ENCODE measurements at regions not wholly inside any gene's neighbourhood (a gene's known extent, or its start where the extent isn't known, plus 50 kb on each side); places are given as distances from the start of the nearest gene placed in this dataset.
A peak's percentile ranks its signal among the peaks of the same experiment; 100 is the strongest.
"Not testable (repeated sequence)": the region's sequence is repeated elsewhere in the genome, so short reads cannot be mapped to it uniquely, and the experiment has no call there.

DNA sequence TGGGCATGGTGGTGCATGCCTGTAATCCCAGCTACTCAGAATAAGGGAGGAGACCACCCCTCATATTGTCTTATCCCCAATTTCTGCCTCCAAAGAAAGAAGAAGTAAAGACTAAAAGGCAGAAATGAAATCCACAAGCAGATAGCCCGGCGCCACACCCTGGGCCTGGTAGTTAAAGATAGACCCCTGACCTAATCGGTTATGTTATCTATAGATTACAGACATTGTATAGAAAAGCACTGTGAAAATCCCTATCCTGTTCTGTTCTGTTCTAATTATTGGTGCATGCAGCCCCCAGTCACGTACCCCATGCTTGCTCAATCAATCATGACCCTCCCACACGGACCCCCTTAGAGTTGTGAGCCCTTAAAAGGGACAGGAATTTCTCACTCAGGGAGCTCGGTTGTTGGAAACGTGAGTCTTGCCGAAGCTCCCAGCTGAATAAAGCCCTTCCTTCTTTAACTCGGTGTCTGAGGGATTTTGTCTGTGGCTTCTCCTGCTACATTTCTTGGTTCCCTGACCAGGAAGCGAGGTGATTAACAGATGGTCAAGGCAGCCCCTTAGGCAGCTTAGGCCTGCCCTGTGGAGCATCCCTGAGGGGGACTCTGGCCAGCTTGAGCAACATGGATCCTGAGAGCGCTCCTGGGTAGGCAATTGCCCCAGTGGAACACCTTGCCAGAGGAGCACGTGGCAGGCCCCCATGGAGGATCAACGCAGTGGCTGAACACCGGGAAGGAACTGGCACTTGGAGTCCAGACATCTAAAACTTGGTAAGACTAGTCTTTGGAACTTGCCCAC is 188.7 kb upstream of the NDUFV2 start:
- DNase-seq (ENCODE audit: low spot score): not testable (repeated sequence)

DNA sequence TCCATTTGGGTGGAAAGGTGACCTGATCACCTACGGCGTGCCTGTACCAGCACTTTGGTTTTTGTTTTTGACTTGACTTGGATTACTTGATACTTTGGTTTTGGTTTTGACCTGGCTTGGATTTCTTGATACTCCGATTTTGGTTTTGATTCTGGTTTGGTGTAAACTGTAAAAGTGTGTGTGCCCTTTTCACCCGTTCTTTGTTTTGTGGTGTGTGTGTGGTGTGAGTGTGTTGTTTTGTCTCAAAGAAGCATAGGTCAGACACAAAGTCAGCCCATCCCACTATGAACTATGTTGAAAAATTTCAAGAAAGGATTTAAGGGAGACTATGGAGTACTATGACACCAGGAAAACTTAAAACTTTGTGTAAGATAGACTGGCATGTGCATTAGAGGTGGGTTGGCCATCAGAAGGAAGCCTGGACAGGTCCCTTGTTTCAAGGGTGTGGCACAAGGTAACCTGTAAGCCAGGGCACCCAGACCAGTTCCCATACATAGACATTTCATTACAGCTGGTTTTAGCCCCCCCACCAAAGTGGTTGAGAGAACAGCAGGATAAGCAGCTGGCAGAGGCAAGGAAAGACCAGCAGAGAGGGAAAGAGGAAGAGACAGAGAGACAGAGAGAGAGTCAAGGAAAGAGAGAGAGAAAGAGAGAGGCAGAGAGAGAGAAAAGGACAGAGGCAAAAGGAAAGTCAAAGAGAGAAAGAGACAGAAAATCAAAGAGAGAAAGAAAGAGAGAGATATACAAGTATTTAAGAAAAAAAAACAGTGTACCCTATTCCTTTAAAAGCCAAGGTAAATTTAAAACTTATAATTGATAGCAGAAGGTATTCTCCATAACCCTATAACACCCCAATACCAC is 187.9 kb upstream of the NDUFV2 start:
- not testable (repeated sequence) for DNase-seq (ENCODE audit: low spot score)

DNA sequence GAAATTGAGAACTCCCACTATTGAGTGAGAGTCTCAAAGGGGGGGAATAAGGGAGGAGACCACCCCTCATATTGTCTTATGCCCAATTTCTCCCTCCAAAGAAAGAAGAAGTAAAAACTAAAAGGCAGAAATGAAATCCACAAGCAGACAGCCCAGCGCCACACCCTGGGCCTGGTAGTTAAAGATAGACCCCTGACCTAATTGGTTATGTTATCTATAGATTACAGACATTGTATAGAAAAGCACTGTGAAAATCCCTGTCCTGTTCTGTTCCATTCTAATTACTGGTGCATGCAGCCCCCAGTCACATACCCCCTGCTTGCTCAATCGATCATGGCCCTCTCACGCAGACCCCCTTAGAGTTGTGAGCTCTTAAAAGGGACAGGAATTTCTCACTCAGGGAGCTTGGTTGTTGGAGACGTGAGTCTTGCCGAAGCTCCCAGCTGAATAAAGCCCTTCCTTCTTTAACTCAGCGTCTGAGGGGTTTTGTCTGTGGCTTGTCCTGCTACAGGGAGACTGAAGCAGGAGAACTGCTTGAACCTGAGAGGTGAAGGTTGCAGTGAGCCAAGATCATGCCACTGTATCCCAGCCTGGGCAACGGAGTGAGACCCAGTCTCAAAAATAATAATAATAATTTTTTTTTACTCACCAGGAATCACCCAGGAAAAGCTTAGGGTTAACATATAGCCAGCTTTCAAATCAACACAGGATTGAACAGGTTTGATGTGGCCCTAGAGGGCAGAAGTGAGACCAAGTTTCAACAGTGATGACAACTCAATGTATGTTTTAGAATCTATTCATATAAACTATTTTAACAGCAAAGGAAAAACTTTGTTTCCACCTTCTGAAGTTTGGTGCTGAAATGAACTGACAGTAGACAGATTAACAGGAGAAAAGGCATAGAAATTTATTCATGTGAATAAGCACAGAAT is 181.4 kb upstream of the NDUFV2 start:
- DNase-seq (ENCODE audit: low spot score): not testable (repeated sequence)

DNA sequence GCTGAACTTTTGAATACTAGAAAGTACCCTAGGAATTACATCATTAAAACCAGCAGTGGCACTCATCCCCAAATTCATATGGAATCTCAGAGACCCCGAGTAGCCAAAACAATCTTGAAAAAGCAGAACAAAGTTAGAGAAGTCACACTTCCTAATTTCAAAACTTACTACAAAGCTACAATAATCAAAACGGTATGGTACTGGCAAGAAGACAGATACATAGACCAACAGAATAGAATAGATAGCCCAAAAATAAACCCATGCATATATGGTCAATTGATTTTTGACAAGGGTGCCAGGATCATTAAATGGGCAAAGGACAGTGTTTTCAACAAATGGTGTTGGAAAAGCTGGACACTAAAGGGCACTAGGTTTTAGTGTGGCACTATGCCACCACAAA is 176.0 kb upstream of the NDUFV2 start:
- DNase-seq (ENCODE audit: low spot score): no peak

DNA sequence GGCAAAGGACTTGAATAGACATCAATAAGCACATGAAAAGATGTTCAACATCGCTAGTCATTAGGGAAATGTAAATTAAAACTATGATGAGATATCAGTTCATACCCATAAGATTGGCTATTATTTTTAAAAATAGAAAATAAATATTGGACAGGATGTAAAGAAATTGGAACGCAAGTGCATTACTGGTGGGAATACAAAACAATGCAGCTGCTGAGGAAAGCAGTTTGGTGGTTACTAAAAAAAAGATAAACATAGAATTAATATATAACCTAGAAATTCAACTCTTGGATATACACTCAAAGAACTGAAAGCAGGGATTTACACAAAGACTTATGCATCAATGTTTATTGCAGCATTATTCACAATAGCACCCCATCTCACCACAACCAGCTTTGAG is 174.5 kb upstream of the NDUFV2 start:
- no peak for DNase-seq (ENCODE audit: low spot score)

DNA sequence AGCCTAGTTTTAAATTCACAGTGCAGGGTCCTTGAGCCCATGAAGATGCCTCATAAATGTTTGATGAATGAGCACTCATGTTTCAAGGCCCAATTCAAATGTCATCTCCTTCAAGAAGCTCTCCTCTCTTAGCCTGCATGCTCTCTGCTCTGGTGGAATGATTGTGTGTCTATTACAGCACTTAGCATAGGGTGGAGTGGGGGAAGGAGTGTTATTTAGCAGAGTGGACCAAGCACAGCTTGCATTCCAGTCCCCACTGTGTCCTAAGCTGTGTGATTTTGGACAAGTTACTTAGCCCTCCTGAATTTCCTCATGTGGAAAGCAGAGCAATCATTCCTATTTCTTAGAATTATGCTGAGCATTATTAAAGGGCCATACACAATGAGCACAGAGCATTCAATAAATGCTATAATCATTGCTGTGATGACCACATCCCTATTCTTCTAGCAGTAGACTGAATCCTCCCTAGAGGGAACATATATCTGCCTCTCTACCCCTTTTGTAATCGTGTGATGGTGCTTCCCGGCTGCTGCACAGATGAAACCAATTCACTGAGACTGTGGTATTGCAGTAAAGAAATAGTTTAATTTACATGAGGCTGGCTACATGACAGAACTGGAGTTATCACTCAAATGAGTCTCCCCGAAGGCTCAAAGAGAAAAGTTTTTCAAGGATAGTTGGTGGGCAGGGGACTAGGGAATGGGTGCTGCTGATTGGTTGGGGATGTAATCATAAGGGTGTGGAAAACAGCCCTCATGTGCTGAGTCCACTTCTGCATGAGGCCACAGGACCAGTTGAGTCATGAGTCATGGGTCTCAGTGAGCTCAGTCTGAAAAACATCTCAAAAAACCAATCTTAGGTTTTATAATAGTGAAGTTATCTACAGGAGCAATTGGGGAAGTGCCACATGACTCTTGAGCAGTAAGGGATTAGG is 173.4 kb upstream of the NDUFV2 start:
- DNase-seq (ENCODE audit: low spot score): no peak

DNA sequence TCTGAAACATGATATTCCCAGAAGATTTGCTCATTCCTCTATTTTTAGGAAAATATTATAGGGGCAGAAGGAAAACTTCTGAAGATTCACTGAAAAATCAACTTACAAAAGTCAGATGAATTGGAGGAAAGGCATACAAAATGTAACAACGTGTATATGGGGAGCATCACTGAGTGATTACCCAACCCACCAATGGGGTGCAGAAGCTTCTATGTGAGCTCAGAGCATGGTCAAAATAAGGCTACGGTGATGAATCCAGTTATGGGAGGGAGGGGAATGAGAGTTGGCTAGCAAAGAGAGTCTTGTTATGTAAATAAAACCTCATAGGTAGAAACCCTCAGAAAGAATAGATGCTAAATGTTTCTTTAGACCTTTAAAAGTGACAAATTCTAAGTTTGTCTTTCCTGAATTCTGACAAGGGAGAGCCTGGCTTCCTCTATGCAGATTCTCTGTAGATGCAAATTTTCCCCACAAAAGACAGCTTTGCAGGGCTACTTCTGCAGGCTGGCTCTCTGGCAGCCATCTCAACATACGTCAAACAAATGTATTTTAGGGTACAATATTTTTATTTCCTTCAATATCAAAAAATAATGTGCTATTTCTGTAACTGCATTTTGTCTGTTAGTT is 171.4 kb upstream of the NDUFV2 start:
- DNase-seq (ENCODE audit: low spot score): no peak

DNA sequence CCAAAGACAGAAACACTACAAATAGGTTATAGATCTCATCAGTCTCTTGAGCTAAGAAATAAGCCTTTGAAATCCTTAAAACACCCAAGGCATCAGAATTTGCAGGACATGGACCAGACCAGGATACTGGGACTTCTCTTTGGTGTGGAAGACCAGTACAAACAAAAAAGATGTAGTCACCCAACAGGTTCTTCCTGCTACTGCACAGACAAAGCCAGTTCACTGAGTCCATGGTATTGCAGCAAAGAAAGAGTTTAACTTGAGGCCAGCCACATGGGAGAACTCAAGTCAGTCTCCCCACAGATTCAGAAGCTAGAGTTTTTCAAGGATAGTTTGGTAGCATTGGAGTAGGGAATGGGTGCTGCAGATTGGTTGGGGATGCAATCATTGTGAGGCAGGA is 169.6 kb upstream of the NDUFV2 start:
- DNase-seq (ENCODE audit: low spot score): no peak

DNA sequence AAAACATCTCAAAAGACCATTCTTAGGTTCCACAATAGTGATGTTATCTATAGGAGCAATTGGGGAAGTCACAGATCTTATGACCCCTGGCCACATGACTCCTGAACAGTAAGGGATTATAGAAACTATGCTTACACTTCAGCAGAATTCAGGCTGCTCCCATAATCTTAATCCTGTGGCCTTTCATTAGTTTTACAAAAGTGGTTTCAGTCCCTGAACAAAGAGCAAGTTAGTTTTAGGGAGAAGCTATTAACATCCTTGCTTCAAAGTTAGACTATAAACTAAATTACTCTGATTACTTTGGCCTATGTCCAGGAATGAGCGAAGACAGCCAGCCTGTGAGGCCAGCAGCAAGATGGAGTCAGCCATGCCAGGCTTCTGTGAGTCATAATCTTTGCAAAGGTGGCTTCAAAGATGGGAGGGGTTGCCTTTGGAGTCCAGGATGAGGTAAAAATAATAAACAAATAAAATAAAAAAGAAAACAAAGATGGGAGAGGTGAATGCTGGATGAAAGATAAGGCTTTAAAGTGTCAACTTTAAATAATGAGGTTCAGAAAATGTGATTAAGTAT is 168.7 kb upstream of the NDUFV2 start:
- no peak for DNase-seq (ENCODE audit: low spot score)

DNA sequence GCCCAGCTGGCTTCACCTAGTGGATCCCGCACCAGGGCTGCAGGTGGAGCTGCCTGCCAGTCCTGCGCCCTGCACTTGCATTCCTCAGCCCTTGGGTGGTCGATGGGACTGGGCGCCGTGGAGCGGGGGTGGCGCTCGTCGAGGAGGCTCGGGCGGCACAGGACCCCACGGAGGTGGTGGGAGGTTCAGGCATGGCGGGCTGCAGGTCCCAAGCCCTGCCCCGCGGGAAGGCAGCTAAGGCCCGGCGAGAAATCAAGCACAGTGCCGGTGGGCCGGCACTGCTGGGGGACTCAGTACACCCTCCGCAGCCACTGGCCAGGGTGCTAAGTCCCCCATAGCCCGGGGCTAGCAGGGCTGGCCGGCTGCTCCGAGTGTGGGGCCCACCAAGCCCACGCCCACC is 167.2 kb upstream of the NDUFV2 start:
- not testable (repeated sequence) for DNase-seq (ENCODE audit: low spot score)

DNA sequence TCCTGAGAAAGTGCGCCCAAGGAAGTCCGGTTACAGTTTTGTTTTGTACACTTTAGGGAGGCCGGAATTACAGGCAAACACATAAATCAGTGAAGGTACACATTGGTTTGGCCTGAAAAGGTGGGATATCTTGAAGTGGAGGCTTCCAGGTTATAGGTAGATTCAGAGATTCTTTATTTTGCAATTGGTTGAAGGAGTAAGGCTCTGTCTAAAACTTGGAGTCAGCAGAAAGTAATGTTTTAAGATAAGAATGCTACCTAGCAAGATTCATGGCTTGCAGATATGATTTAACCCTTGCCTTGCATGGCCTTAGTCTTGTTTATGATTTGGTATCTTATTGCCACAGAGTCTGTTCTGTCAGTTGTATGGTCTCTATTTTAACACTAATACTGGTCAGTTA is 165.9 kb upstream of the NDUFV2 start:
- DNase-seq (ENCODE audit: low spot score): no peak

DNA sequence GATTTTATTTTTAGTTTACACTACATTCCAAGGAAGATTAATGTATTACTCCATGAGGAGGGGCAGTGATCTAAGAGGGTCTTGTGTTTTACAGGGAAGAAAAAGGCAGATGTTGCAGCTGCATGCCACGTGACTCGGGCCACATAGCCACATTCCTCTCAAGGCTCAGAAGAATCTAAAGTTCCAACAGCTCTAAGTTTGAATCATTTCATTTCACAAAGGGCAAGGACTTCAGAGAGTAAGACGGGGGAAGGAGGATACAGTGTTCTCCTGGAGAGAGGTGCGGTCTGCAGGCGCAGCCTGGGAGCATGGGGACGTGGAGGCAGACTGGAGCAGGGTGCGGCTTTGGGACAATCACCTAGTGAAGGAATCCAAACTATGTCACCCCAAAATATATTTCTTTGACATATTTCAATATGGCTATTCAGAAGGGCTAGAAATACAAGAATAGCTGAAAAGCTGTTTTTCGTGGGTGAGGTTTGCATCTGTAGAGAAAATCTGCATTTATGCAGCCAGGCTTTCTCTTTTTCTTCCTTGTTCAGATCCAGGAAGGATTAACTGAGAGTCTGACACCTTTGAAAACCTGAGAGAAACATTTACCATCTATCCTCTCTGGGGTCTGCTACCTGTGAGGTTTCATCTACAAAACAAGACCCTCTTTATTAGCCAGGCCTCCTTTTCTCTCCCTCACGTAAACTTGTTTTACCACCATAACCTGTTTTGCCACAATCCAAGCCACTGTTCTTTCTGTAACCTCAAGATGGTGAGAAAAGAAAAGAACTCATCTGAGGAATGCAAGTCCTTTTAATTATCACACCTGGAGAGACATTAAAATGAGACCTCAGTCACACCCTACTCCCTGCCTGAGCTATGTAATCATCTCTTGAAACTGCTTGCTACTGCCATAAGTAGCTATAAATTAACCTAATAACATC is 165.1 kb upstream of the NDUFV2 start:
- no peak for DNase-seq (ENCODE audit: low spot score)

DNA sequence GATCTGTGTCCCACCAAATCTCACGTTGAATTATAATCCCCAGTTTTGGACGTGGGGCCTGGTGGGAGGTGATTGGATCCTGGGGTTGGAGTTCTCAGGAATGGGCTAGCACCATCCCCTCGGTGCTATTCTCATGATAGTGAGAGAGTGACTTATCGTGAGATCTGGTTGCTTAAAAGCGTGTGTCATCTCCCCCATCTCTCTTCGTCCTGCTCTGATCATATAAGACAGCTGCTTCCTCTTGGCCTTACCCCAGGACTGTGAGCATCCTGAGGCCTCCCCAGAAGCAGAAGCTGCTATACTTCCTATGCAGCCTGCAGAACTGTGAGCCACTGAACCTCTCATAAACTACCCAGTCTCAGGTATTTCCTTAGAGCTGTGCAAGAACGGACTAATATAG is 163.7 kb upstream of the NDUFV2 start:
- no peak for DNase-seq (ENCODE audit: low spot score)

DNA sequence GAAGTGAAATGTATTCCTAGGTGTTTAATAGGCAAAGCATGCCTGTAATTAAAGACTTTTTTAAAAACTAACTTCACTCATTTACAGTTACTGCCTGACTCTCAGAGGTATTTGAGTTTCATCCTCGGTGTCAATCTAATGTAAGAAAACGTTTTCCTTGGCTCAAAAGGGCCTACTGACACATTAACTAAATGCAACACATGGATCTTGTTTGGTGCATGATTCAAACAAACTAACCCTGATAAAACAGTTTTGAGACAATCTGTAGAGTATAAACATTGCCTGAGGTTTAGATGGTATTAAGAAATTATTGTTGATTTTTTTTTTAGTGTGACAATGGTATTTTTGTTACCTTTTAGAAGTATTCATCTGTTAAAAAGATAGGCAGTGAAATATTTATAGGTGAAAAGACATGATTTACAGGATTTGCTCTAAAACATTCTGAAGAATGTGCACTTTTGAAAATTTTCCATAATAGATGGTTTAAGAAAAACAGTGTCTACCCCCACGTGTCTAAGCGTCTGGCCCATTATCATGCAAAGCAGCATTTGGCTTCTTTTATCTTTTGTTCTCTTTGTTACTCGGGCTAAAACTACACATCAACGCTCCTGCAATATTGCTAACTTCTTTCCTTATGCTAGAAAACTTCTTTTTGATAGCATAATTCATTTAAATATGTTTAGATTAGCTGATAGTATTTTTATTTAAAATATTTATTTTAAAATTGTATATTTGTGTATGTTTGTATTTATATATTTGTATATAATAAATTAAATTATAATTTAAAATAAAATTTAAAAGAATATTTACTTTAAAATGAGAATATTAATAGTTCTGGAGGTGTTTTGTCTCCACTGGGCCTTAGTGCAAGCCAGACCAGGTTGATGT is 160.2 kb upstream of the NDUFV2 start:
- DNase-seq (ENCODE audit: low spot score): no peak

DNA sequence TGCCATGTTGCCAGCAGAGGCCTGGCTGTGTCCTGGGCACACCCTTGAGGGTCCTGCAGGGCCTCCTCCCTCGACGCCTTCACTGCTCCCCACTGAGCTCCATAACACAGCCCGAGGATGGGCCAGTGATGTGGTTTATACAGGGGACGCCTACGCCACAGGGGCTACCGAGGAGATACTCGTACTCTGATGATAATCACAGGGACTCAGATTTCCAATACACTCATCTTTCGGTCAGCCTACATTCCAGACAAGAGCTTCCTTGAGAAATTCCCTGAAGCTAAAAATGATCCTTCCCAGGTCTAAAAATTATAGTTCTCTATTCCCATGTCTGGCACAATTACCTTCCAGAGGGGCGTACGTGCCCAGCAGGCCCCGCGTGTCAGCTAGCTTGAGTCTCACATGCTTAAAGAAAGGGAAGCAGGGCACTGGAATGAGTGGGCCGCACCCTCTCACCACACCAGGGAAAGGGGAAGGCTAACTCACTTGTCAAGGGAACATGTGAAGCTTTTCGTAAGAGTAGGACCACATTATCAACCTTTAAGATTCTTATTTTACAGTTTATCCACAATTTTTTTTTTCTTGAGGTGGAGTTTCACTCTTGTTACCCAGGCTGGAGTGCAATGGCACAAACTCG is 159.5 kb upstream of the NDUFV2 start:
- DNase-seq (ENCODE audit: low spot score): no peak

DNA sequence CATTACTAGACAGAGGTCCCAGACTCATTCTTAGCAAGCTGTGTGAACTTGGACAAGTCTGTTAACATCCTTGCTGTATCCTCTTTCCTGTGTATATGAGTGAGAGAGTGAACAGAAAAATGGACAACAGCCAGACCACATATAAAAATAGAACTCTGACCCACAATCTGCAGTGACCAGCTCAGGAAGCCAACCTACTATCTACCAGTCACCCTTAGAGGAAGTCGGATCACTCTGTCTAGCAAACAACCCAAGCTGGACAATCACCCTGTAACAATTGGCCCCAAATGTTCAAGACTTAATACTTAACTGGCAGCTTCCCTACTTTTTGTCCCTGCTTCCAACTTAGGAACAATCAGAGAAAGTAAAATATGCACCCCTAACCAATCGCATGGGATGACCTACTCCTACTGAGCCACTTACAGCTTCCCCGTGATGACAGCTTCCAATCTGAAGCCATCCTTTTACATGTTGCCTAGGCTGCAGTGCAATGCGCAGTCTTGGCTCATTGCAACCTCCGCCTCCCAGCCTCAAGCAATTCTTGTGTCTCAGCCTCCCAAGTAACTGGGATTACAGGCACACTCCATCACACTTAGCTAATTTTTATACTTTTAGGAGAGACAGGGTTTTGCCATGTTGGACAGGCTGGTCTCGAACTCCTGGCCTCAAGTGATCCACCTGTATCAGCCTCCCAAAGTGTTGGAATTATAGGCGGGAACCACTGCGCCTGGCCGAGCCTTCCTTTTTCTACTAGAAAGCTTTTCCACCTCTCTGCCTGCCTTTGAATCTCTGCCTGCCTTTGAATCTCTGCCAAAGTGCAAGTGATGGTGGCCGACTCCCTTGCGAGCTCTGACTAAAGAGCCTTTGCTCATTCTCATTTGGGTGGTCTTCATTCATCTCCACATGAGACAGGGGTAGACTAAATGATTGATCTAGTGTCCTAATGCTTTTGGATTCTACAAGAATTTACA is 158.3 kb upstream of the NDUFV2 start:
- peak; percentile 64 for DNase-seq (ENCODE audit: low spot score)
